ENCODE measurements at regions not wholly inside any gene's neighbourhood (a gene's known extent, or its start where the extent isn't known, plus 50 kb on each side); places are given as distances from the start of the nearest gene placed in this dataset.
"Not testable (repeated sequence)": the region's sequence is repeated elsewhere in the genome, so short reads cannot be mapped to it uniquely, and the experiment has no call there.

GRCh38 chr5:61215996-61216395 is 53.7 kb upstream of the SMIM15 start:
- DNase-seq: no peak

DNA sequence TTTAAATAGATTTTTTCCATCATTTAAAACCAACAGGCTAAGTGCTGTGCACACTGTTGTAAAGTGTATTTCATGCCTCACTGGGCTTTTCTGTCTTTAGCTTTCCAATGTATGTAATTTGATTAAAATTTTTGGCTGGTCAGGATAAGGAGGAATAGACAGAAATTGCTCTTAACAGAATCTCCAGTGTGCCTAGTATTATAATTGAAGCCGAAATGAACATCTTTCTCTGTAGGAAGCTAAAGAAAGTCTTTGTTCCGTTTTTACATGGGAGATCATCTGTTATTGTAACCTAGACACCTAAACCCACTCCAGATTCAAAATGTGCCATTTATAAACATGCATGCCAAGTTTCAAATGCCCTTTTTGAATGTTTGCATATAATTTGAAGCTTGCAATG is 54.5 kb upstream of the SMIM15 start:
- DNase-seq: no peak

- no peak for DNase-seq
These were observed 54.9 kb upstream of the SMIM15 start for GRCh38 chr5:61217214-61217613.

DNA sequence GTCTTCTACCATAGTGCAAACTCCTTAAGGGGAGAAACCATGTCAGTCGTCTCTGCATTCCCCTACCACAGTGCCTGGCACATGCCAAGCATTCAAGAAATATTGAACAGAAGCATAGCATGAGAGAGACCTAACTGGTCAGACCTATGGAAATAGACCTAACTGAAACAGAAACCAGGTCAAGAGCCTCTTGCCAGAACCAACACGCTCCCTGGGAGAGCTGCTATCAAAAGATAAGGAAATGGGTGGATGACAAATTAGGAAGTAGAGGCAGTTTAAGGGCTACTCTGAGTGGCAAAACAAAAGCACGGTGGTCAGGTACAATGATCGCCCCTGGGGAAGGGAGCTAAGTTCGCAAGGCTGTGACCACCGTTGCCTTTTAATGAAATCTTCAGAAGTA is 66.0 kb upstream of the SMIM15 start:
- no peak for DNase-seq

DNA sequence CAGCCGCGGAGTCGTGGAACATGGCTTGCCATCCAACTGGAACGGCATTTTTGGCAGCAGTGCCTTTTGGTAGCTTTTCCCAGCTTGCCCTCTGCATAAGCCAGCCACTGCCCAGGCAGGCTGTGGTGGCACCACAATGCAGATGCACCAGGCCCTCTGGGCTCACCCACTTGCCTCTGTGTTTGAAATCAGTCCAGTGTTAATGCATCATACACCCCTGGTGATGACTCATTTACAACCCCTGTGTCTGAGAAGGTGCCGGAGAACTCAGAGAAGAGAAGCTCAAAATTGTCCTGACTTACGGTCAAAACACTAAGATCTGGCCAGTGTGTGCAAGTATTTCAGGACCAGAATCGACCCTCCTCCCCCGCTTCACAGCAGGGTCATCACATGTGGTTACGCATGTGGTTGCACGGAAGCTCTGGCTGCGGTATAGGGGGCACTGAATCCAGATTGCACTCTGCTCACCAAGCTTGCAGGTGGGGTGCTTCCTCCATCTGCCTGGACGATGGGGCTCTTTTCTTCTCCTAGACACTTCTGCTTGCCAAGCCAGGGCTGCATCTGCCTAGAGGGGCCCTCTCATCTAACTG is 66.5 kb upstream of the SMIM15 start:
- no peak for DNase-seq

DNA sequence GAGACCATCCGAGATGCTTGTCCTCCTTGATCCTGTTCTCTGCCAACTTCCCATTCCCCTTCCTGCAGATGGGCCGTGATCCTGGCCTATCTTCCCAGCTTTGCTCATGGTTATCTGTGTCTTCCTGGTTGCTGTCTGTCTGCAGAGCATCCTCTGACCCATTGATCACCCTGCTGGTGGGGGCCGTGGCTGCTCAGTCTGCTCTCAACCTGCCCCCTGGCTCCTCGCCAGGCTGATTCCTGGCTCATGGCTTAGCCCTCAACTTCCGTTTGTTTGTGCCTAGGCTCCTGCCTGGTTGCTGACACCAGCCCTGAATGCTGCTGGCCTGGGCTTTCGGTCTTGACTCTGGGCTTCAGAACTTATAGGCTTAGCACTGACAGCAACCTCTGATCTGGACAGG is 67.1 kb upstream of the SMIM15 start:
- no peak for DNase-seq

DNA sequence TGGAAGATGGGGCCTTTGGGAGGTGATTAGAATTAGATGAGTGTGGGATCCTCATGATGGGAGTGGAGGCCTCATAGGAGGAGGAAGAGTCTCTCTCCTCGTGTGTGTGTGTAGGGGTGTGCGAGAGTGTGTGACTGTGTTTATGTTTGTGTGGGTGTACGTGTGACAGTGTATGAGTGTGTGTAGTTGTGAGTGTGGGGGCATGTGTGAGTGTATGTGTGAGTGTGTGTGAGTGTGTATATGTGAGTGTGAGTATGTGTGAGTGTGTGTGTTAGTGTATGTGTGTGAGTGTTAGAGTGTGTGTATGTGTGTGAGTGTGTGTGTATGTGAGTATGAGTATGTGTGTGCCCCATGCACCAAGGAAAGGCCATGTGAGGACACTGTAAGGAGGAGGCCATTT is 68.2 kb upstream of the SMIM15 start:
- DNase-seq: no peak

DNA sequence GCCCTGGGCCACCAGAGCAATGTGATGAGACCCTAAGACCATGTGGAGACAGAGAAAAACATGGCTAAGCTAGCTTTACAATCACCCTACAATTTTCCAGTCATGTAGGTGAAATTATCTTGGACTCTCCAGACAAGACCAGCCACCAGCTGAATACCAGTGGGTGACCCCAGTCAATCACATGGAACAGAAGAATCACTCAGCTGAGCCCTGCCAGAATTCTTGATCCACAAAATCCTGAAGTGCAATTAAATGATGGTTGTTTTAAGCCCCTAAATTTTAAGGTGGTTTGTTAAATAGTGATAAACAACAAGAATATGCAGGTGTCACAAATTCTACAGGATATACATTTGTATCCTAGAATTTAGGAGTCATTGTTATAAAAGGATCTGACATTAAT is 69.5 kb upstream of the SMIM15 start:
- no peak for DNase-seq

DNA sequence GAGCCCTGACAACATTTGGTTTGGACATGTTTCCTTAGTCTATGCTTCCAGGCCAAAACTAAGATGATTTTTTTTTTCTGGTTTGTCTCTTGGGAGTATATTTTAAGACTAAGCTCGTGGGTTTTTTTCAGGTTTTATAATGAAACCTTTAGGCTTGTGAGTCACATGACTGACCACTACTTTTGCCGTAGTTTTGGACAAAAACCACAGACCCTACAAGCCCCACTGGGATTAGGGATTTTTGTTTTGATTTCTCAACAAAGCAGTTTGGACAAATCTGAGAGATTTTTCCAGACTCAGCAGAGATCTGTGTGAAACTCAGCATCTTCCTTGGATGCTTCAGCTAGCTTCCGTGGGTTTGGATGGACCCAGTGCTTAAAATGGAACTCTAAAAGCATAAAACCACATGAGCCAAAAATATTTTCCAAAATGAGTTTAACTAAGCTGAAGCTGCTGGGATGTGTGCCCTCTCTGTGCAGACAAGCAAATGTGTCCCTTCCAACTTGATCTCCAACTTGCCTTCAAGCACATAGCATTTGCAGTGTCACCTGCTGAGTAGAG is 70.3 kb upstream of the SMIM15 start:
- DNase-seq: no peak

- no peak for DNase-seq
These were observed 71.8 kb upstream of the SMIM15 start for GRCh38 chr5:61234019-61234418.

GRCh38 chr5:61236715-61237114 is 74.4 kb upstream of the SMIM15 start:
- not testable (repeated sequence) for DNase-seq

DNA sequence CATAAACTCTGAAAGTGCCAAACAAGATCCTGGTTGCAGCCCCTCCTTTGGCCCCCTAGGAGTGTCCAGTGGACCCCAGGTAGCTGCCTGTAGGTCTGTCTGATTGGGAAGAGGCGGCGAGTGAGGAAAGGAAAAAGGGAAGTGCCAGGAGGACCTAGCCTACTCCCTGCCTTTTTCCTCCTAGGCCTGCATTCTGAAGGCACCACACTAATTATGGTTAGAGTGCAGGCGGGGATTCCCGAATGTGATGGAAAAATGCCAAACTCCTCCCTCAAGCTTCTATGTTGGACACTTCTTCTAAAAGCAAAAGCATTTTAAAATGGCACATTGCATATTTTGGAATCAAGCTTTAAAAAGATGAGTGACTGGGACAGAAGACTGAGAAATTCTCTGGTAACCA is 83.2 kb upstream of the SMIM15 start:
- no peak for DNase-seq

DNA sequence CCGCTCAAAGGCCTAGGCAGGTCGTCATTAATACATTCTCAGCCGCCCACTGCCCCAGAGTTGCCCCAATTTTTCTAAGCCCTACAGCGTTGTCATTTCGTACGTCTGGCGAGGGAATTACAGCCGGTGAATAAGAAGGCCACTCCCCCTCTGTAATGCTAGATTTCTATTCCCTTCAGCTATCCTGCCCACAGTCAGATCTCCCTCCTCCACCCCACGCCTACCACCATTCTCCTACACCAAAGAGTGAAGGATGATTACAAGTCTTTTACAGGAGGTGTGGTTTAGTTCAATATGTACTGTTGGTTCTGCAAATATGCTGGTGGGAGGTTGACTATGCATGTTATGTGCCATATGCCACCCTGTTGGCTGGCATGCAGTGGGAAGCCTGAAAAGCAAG is 83.7 kb upstream of the SMIM15 start:
- no peak for DNase-seq

DNA sequence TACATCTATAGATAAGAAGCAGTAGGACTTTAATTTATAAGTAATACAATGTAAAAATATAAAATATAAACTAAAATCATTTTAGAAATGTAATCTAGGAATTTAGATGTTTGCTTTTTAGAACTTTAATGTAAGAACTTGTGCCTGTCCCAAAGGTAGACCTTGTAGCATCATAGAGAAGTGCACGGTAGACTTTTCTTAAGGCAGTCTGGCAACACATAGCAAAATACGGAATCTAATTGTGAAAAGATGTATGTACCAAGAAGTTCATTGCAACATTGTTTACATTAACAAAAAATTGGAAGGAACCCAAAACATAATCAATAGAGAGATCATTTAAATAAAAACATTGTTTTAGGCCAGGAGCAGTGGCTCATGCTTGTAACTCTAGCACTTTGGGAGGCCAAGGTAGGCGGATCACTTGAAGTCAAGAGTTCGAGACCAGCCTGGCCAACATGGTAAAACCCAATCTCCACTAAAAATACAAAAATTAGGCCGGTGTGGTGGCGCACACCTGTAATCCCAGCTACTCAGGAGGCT is 84.6 kb upstream of the SMIM15 start:
- DNase-seq: no peak

GRCh38 chr5:61251874-61252642 is 80.0 kb upstream of the ZSWIM6 start:
- DNase-seq: no peak

DNA sequence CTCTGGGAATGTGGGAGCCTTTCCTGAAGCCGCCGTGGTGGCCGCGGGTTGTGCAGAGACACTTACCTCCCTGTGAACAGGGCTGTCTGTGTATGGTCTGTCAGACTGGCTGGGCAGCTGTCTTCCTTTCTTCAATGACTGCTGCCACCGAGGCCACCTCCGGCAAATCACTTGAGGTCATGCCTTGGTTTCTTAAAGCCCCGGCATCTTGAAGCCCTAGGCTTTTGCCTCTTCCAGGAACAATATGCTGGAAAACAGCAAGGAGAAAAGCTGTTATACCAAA is 79.5 kb upstream of the ZSWIM6 start:
- DNase-seq: no peak

DNA sequence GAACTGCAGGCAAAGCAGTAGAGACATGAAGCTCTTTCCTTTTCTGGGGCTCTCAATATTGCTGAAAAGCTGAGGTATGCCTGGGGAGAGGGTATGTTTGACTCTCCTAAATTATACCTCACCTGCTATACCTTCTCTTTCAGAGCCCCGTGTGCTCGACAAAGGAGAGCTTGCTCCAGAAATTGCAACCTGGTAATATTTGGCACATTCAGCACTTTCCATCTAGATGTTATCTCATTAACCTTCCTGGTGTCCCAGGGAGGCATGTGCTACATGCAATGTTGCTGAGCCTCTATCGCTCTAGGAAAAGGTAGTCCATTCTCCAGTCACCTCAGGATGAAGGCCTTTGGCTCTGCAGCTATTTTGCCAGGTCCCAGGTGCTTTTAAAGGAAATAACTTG is 78.5 kb upstream of the ZSWIM6 start:
- DNase-seq: no peak

GRCh38 chr5:61254969-61255555 is 77.0 kb upstream of the ZSWIM6 start:
- DNase-seq: no peak

- no peak for DNase-seq
These were observed 75.6 kb upstream of the ZSWIM6 start for GRCh38 chr5:61256474-61256873.

GRCh38 chr5:61257421-61257820 is 74.6 kb upstream of the ZSWIM6 start:
- no peak for DNase-seq

GRCh38 chr5:61261136-61261535 is 70.9 kb upstream of the ZSWIM6 start:
- no peak for DNase-seq

- DNase-seq: no peak
These were observed 70.0 kb upstream of the ZSWIM6 start for GRCh38 chr5:61262080-61262479.

DNA sequence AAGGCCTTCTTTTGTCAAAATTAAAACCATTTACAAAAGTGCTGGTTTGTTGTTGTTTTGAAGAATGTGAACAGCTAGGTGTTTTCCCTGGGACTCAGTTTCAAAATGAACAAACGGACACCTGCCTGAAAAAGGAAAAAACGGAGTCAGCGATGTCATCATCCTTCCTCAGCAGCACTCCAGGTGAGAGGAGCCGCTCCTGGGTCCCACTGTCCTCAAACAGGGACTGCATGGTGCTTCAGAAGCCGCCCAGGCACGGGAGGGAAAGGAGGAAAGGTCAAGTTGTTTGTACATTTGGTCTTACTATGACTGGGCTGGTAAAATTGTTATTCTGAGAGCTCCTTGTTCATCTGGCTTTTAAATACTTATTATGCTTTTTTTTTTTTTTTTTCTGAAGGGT is 69.0 kb upstream of the ZSWIM6 start:
- no peak for DNase-seq

GRCh38 chr5:61263561-61264272 is 68.3 kb upstream of the ZSWIM6 start:
- DNase-seq: no peak

Measured in NCI-H510A (cell line).